GM21529 (cell line): ENCODE measurements at regions not wholly inside any gene's neighbourhood (a gene's known extent, or its start where the extent isn't known, plus 50 kb on each side); places are given as distances from the start of the nearest gene placed in this dataset.
A peak's percentile ranks its signal among the peaks of the same experiment; 100 is the strongest.
"Not testable (repeated sequence)": the region's sequence is repeated elsewhere in the genome, so short reads cannot be mapped to it uniquely, and the experiment has no call there.

Experiments
- ATAC-seq: cut with Tn5 transposase; IDR thresholded peaks from one replicate; pipeline ENCODE4 v1.9.1; 2021; ENCODE audit not compliant: unreplicated experiment

DNA sequence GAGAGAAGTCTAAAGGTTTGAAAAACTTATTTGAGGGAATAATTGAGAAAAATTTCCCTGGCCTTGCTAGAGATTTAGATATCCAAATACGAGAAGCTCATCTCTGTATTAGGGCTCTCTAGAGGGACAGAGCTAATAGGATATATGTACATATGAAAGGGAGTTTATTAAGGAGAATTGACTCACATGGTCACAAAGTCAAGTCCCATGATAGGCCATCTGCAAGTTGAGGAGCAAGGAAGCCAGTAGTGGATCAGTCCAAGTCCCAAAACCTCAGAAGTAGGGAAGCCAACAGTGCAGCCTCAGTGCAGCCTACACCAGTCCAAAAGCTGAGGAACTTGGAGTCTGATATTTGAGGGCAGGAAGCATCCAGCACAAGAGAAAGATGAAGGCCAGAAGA is 126.7 kb downstream of the PJA2 start:
- ATAC-seq = not testable (repeated sequence)

DNA sequence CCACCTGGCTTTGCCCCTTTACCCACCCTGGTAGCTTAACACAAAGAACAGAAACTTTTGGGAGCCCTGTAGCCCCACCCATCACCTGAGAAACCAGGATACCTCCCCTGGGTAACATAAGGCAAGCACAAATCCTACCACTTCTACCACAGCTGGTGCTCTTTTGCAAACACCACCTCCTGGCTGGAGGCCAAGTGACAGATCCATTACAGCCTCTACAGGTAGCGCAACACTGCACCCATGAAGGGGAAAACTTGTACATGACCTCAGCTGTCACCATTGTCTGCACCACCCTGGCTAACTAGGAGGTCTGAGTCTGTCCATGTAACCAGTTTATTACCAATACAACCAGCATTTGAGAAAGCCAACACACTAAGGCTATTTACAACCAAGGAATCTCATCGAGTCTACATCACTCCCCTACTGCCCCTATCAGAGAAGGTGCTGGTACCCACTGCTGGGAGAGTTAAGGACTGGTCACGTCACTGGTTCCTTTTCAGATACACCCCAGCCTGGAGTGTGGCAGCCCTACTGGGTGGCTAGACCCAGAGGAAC is 128.6 kb downstream of the PJA2 start:
- ATAC-seq = no peak

DNA sequence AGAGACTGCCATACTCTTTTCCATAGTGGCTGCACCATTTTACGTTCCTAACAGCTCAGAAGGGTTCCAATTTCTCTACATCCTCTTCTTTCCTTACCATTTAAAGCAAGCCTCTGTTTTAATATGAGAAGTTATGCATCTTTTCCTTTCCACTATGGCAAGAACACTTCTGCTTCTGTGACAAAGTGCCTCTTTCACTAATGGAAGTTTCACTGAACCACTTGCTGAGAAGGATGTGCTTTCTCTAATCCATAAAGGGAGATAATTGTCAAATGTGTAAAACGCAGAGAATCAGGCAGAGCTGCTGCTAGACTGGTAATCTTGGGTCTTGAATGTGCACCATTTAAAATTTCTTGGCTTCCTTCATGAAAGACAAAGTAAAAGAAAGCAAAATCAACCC is 131.6 kb downstream of the PJA2 start:
- no peak for ATAC-seq

DNA sequence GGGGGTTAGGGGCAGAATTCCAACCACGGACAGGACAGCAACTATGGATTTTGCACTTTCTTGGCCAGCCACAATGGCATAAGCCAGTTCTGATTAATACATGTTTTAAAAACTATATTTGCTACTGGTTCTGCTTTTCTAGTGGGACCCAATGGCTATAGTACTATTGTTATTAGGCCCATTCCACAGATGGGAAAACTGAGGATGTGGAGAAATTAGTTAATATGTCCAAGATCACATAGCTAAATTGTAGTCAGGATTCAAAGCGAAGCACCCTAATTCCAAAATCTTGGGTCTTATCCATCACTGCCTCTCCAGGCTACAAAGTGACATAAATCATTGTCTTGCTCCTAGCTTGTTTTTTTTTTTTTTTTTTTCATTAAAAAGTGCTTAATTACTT is 133.9 kb downstream of the PJA2 start:
- ATAC-seq = no peak

DNA sequence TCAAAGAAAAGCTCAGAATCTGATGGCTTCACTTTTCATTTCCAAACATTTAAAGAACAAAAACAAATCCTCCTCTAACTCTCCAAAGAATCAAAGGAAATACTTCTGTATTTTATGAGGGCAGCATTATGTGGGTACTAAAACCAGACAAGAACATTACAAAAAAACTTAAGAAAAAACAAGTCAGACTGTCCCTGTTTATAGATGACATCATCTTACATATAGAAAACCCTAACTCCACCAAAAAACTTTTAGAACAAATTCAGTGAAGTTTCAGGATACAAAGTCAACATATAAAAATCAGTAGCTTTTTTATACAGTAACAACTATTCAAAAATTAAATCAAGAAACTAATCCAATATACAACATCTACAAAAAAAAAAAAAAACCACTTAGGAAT is 136.2 kb downstream of the PJA2 start:
- no peak for ATAC-seq

DNA sequence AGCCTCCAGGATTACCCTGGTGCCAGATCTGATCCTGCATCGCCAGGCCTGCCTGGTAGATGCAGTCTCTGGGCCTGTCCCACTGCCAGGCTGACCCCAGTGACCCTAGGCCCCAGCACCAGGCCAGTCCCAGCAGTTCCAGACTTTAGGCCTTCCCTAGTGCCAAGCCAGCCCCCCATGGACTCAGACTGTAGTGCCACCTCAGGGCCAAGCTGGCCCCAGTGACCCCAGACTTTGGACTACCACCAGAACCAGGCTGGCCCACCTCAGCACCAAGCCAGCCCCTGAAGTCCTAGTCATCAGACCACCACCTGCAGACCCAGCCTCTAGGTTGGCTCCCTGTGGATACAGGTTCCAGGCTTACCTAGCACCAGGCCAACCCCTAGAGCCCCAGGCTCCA is 142.5 kb downstream of the PJA2 start:
- no peak for ATAC-seq

DNA sequence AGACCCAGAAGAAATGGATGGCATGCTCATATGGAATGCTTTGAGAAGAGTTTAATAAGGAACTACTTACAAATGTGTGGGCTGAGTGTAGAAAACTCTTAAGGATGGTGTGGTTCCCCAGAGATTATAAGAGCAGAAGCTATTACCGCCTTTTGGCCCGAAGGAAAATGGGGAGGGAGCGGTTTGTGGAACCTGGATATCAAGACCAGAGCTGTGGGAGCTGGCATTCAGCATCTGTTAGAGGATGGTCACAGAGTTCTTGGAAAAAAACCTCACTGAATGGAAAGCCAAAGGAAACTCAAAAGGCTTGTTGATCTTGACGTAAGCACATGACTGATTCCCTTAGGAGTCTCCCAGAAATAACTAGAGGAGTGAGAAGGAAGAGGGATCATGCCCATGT is 151.0 kb downstream of the PJA2 start:
- ATAC-seq = no peak

DNA sequence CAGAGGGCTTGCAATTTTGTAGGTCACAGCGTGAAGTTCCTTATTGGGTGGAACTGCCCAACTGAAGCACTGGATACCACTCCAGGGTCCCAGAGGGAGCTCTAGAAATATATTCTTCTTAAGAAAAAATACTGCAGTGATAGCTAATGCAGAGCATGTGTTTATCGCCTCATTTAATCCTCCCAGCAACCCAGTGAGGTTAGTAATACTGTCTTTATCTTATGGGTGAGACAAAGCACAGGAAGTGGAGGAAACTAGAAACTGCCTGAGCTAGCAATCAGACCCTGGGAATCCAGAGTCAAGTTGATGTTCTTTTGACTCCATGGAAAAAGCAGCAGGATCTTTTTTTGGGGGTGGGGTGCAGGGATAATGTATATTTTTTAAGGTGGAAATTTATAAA is 153.3 kb downstream of the PJA2 start:
- ATAC-seq = no peak

DNA sequence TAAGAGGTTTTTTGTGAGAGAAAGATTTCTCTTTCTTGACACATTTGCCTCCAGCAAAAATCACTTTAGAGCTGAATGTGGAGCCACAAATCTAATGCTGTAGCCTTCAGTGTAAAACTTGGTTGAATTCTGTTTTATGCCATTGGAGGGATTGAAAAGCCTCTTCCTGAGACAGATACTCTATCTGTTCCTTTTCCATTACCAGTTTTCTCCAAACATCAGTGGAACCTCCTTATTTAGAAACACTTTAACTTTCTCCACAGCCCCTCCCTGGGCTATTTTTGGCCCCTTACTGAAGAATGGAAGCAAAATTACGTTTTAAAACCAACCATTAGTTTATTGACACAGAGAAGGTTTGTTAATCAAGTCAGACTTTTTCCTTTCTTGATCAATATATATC is 155.3 kb downstream of the PJA2 start:
- no peak for ATAC-seq

DNA sequence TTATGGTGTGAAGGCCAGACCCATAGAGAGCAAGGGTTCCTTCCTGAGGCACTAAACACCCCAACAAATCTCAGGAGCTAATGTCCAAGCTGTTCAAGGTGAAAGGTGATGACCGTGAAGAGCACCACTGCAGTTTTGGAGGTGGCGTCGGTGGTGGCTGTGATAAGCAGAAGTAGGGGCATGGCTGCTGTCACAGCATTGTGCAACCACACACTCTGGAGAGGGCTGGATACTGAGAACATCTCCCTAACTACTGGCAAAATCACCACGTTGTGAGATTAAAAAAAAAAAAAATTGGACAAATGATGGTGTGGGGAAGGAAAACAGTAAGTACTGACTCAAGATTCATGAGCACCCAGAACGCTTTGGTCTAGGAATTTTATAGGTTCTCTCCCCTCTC is 156.5 kb downstream of the PJA2 start:
- ATAC-seq = no peak

DNA sequence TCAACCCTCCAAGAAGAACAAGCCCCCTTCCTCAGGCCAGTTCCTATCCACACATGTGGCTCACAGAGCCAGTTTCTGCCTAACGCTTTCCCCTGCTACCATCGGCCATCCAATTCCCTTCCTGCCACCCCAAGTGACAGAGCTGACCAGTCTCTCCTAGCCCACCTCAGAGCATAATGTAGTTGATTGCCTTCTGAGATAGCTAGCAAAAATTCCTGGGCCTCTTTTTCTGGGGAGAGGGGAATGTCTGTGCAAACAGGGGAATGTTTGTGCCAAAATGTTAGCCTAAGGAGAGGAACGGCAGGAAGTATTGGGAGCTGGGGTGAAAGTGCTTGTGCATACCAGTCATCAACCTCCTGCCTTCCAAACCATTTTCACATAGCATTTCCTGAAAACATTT is 157.0 kb downstream of the PJA2 start:
- ATAC-seq = no peak

DNA sequence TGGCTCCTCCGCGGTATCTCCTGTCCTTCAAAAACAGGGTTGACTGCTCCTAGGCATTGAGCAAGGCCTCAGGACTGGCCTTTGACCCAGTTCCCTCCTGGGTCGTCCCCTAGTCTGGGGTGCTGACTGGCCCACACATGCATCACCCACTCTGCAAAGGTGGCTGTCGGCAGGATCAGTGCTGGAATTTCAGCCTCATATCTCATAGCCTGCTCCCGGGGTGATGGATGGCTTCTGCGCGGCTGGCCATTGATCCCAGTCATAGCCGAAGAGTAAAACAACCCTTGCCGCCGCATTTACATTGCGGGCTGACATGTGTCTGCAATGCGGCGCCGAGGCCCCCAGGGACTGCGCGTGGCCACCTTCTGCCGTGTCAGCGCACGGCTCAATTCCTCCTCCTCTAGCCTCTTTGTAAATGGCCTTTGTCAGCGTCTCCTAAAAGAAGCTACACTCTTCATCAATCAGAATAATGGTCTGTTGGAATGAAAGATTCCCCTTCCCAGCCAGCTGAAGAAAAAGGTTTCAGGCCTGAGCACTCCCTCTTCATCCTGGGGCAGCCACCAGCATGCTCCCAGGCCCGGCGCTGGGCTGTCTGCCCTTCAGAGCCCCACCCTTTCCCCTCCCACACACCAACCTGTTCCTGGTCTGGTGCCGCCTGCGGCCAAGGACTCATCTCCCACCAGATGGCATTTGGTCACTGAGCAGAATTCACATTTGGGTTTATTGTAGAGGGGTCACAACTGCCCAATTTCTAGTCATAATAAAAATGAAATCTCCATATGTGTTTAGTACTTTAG is 159.0 kb downstream of the PJA2 start:
- no peak for ATAC-seq

DNA sequence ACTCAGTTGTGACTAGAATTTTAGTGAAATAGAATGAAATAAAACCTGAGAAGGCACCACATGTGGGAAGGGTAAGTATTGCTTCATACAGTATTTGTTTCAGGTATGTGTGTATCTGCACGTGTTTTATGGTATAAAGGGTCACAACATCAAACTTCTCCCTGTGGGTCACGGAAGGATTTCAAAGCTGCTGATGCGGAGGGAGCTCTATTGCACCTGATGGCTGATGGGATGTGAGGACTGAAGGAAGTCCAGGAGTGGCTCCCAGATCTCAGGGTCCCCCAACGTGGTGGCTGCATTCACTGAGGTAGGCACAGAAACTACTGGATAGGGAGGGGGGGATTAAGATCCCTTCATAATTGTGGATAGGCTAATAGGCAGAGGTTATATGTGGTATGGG is 159.7 kb downstream of the PJA2 start:
- no peak for ATAC-seq

DNA sequence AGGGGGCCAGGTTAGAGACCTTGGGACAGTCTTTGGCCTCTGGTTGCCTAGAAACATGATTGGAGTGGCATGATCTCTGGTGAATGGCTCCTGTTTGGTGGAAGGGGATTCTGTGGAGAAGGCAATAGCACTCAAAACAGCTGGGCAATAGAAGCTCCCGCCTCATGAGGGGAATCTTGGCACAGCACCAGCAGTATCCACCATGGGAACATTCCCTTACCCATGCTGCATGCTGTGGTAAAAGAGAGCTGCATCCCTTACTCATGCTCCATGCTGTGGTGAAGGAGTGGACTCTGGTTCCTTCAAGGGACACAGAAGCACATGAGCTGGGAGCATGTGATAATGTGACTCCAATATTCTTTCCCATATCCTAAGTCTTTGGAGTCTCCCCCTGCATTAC is 160.6 kb downstream of the PJA2 start:
- ATAC-seq = no peak

DNA sequence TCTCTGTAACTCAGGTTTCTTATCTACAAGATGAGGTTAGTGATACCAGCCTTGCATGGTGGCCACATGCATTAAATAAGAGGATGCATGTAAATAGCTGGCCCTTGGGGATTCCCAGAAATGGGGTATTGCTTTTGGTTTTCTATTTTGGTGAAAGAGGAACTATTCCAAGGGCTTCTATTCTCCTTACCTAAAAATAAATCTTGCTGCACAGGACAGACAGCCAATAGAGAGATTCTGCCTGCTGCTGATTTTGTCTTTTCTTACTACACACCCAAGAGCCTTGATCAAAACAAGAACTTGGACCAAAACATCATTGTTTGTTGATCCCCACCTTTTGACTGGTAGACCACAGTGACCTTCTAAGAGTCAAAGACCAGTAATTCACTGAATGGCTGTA is 161.8 kb downstream of the PJA2 start:
- ATAC-seq = peak; percentile 89

DNA sequence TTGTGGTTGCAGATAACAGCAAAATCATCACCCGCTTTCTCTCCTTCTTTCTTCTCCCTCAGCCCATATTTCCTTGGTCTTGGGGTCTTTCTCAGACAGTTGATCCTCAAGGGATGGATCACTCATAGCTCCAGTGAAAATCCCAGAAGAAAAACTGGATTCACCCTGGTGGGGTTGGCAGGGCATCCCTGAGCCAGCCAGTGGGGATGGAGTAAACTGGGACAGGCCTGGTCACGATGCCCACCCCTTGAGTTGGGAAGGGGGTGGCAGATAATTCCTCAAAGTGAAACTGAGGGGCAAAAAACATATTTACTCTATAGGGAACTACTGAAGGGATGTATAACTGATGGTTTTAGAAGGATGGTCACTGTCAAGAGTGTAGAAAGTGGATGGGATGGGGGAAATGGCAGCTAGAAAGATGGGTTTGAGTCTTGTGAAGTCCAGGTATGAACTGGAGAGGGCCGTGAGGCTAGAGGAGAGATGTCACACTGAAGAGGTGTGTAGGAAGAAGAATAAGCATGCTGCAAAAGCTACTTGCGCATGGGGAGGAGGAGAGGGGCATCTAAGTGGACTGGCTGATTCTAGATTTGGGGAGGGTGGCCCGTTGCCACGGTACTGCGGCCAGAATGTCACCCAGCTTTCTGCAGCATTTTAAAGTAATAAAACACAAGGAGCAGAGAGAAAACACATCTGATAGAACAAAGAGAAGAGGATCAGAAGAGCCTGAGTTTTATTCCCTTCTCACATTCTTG is 162.8 kb downstream of the PJA2 start:
- ATAC-seq = no peak
